GM19397 (cell line): ENCODE measurements at regions not wholly inside any gene's neighbourhood (a gene's known extent, or its start where the extent isn't known, plus 50 kb on each side); places are given as distances from the start of the nearest gene placed in this dataset.

Experiments
- ATAC-seq: cut with Tn5 transposase; IDR thresholded peaks from one replicate; pipeline ENCODE4 v1.9.1; 2021; ENCODE audit warnings: mild to moderate bottlenecking, moderate library complexity; ENCODE audit not compliant: unreplicated experiment

- ATAC-seq: no peak
Observed at GRCh38 chr20:63128956-63129355, 87.0 kb downstream of the YTHDF1 start.

GRCh38 chr20:63128367-63128766, 87.6 kb downstream of the YTHDF1 start:
- ATAC-seq: no peak

GRCh38 chr20:63127700-63128364, 88.1 kb downstream of the YTHDF1 start:
- no peak for ATAC-seq

- ATAC-seq: no peak
Observed at GRCh38 chr20:63126876-63127699, 88.8 kb downstream of the YTHDF1 start.

GRCh38 chr20:63125838-63126601, 89.9 kb downstream of the YTHDF1 start:
- no peak for ATAC-seq

GRCh38 chr20:63125581-63125837, 90.4 kb downstream of the YTHDF1 start:
- ATAC-seq: no peak

- no peak for ATAC-seq
Observed at GRCh38 chr20:63124782-63125580, 91.0 kb downstream of the YTHDF1 start.

GRCh38 chr20:63124092-63124781, 91.7 kb downstream of the YTHDF1 start:
- no peak for ATAC-seq

GRCh38 chr20:63123331-63123741, 92.6 kb downstream of the YTHDF1 start:
- ATAC-seq: no peak

- ATAC-seq: no peak
Observed at GRCh38 chr20:63122626-63123025, 93.3 kb downstream of the YTHDF1 start.

- ATAC-seq: no peak
Observed at GRCh38 chr20:63121749-63122405, 94.1 kb downstream of the YTHDF1 start.

- ATAC-seq: no peak
Observed at GRCh38 chr20:63121246-63121645, 94.7 kb downstream of the YTHDF1 start.

- ATAC-seq: no peak
Observed at GRCh38 chr20:63120808-63121090, 95.2 kb downstream of the YTHDF1 start.

GRCh38 chr20:63119963-63120807, 95.7 kb downstream of the YTHDF1 start:
- ATAC-seq: no peak

- ATAC-seq: no peak
Observed at GRCh38 chr20:63119121-63119962, 96.6 kb downstream of the YTHDF1 start.

- ATAC-seq: no peak
Observed at GRCh38 chr20:63118303-63119120, 97.4 kb downstream of the YTHDF1 start.

- no peak for ATAC-seq
Observed at GRCh38 chr20:63117661-63118302, 98.1 kb downstream of the YTHDF1 start.
